DMS79 treated with DMSO at 0.1 percent for 48 hours (cell line): ENCODE measurements at regions not wholly inside any gene's neighbourhood (a gene's known extent, or its start where the extent isn't known, plus 50 kb on each side); places are given as distances from the start of the nearest gene placed in this dataset.

Experiments
- DNase-seq: peaks from one replicate; lab custom pipeline; 2025; lab: John Stamatoyannopoulos, UW

- DNase-seq = no peak
Measured at GRCh38 chr1:60350531-60350930, 277.0 kb upstream of the C1orf87 start.

DNA sequence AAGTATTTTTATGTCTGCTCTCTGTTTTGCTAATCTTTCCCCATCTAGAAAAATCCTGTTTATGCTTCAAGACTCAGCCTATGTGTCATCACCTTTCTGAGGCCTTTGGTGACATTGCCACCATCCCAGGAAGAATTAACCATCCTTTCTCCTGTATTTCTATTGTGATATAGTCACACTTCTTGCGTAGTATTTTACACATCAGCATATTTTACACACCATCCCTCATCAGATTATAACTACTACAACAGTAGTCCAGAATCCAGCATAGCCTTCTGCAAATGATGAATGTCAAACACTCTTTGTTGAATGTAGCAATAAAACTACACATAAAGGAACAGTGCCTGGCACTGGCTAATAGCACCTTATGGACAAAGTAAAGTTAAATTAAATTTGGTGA, 275.3 kb upstream of the C1orf87 start:
- no peak for DNase-seq

DNA sequence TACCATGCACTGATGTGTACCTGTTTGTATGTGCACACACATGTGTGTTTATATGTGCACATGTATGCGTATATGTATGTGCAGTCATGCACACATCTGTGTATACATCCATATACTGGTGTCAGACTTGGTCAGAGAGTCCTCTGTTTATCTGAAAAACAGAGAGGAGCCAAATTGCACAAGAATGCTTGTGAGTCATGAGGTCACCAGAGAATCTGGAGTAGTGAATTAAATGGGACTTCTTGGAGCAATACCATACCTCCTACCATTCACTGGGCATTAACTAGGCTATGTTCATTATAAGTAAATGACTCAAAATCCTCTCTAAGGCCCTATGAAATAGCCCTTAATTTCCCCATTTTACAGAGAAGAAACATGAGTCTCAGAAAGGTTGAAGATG, 272.1 kb upstream of the C1orf87 start:
- no peak for DNase-seq

- no peak for DNase-seq
Measured at GRCh38 chr1:60345049-60345448, 271.5 kb upstream of the C1orf87 start.

GRCh38 chr1:60343736-60344135, 270.2 kb upstream of the C1orf87 start:
- no peak for DNase-seq

DNA sequence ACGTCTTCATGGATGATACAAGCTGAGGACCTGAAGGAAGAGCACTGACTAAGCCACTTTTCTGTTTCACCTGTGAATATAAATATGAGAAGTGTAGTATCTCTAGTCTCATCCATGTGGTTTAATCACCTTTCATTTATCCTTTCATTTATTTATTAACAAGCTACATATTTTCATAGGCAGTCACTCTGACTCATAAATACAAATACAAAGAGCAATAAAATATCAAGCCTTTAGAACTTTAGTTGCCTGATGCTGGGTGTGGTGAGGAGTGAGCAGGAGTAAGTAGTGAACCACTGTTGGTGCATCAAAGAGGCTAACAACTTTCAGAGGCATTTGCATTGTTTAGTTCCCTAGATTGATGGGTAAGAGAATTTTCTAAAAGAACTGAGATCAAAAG, 269.0 kb upstream of the C1orf87 start:
- DNase-seq = no peak

DNA sequence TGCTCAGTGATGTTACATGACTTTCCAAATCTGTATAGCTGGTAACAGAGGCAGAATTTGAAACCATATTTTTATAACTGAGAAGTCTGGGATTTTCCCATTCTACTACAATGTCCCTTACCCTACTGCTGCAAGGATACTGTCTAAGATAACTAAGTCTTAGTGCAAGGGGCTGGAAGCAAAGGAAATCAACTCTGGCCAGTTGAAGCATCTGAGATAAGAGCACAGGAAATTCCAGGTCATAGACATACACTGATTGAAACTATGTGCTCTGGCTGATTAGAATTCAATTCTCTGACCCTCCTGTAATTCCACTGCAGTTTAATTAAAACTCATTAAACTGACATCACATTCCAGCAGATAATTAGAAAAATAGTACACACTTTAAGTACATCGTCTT, 267.7 kb upstream of the C1orf87 start:
- DNase-seq = no peak

GRCh38 chr1:60331647-60332046, 258.1 kb upstream of the C1orf87 start:
- no peak for DNase-seq

DNA sequence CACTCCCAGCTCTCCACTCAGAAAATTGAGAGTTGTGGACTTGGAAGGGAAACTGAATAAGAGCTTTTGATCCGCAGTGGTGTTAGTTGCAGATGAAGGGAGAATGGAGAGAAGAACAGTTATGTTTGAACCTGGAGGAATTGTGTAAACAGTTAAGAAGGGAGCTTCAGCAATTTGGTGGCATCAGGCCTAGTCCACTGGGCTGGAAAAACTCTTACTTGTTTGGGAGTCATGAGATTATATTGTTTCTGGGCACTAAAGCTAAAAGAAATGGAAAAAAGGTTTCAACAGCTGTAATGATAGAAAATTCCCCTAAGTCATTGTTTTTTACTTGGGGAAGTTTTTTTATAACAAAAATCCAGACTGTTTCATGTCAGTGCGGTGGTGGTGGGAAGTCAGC, 256.1 kb upstream of the C1orf87 start:
- no peak for DNase-seq

- DNase-seq = no peak
Measured at GRCh38 chr1:60311838-60312237, 238.3 kb upstream of the C1orf87 start.

DNA sequence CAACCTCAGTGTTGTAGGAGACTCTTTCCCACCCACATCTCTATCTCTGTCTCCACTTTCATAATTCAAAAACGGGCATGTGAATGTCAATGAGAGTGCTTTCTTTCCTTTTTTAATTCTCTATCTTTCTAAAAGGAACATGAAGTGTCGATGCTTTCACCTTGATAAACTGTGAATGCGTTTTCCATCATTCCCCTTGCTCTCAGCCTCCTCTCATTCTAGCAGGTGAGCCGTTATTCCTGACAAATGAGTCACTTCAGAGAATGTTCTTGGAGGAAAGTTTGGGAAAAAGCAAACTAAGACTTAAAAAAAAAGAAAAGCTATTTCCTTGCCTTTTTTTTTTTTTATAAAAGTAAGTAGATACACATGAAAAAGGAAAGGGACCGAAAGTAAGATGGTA, 226.0 kb upstream of the C1orf87 start:
- DNase-seq = no peak

GRCh38 chr1:60298290-60298689, 224.7 kb upstream of the C1orf87 start:
- no peak for DNase-seq

GRCh38 chr1:60296794-60297193, 223.2 kb upstream of the C1orf87 start:
- no peak for DNase-seq

DNA sequence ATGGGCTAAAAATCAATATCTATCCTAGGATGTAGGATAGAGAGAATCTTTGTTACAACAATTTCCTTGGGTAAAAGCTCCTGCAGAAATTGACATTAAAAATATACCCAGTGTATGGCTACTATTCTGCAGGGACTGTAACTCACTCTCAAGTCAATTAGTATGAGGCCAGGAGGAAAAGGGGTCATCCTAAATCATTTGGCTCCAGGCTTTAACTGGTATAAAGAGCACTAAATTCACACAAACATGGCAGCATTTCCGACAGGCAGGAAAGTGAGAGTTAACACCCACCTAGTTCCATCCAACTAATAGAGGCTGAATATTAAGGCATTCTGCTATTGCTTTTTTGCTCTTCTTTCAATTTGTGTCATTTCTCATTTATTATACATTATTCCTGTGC, 218.6 kb upstream of the C1orf87 start:
- no peak for DNase-seq

DNA sequence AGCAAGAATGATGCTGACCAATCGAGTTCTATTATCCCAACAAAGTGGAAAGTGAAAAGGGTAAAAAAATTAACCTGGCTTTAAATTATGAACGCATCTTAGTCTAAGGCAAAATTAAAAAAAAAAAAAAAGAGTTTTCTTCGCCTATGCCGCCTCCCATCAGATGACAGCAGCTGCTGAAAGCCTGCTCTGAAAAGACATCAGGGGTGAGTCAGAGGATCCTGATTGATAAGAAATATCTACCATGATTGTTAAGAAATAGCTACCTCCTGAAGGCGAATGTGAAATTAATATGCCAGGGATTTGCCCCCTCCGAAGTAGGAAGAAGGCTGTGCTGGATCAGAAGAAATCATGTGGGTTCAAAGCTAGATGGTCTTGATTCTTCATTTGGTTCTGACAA, 216.8 kb upstream of the C1orf87 start:
- no peak for DNase-seq

DNA sequence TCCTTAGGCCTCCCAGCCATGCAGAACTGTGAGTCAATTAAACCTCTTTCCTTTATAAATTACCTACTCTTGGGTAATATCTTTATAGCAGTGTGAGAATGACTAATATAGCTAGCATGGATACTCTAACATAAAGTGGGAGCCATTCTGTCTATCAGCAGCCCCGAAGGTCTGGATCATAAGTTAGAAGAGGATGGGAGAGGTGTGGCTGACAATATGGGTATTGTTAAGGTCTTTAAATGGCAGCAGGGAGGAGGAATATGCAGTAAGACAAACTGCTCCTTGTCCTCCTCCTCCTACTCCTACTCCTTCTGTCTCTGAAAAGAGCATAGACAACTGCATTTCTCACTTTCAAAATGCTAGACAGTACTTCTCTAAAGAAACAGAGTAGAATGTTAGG, 214.0 kb upstream of the C1orf87 start:
- no peak for DNase-seq

GRCh38 chr1:60283690-60284089, 210.1 kb upstream of the C1orf87 start:
- no peak for DNase-seq

DNA sequence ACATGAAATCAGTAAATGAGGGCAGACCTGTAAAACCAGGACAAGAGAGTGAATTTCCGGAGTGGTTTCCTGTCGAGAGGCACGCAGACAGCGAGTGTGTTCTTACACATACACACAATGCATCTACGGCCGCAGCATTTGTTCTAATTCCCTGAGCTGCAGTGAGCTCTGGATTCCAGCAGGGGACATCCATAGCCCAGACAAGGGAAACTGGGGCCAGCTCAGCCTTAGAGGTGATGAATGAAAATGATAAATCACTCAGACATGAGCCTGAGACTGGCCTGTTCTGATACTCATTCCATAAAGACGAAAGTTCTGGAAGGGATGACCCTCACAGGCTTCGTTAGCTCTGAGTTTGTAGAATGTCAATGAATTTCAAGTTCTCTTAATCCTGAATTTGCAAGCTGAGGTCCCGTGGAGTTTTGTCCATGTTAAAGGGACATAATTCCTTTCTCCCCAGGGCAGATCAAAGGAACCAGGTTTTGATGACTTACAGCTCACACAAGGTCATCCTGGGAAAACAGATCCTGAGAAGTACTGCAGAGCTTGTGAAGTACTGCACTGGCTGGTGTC, 207.9 kb upstream of the C1orf87 start:
- DNase-seq = no peak

DNA sequence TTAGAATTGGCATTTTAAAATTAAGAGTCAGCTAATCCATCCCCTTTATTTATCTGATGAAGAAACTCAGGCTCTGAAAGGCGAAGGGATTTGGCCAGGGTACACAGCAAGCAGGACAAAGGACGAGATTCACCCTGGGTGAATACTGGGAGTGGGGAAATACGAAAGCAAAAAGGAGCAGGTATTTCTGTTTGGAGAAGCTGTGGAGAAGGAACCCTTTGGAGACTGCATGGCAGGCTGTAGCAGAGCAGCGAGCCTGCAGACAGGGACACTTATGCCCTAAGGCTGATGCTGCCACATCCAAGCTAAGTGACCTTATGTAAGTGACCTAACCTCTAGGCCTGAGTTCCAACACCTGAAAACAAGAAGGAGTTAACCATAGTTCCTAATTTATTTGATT, 207.2 kb upstream of the C1orf87 start:
- no peak for DNase-seq

GRCh38 chr1:60280256-60280655, 206.7 kb upstream of the C1orf87 start:
- no peak for DNase-seq

DNA sequence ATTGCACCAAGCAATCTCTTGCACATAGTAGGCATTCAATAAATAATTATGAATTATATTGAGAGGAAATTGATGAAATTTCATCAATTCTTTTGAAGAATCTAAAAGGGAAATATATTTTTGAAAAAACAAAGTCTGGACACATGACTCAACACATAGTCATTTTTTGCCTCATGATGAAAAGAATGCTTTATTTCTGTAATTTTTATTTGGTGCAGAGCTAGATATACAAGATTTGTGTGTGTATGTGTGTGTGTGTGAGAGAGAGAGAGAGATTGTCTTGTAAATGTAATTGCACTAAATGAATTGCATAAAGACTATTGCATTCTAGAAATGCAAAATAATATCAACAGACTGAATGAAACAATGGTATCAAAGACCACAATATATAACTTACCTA, 206.2 kb upstream of the C1orf87 start:
- DNase-seq = no peak

DNA sequence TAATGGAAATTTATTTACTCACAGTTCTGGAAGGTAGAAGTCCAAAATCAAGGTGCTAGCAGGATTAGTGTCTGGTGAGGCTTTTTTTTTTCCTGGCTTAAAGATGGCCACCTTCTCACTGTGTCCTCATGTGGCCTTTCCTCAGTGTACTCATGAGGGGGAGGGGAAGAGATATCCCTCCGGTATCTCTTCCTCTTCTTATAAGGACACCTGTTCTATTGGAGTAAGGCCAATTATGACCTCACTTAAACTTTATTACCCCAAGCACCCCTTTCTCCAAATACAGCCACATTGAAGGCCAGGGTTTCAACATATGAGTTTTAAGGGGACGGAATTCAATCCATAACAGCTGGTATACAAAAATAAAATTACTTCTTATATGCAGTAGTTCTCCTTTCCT, 203.7 kb upstream of the C1orf87 start:
- DNase-seq = no peak

- no peak for DNase-seq
Measured at GRCh38 chr1:60274422-60275290, 201.1 kb upstream of the C1orf87 start.

DNA sequence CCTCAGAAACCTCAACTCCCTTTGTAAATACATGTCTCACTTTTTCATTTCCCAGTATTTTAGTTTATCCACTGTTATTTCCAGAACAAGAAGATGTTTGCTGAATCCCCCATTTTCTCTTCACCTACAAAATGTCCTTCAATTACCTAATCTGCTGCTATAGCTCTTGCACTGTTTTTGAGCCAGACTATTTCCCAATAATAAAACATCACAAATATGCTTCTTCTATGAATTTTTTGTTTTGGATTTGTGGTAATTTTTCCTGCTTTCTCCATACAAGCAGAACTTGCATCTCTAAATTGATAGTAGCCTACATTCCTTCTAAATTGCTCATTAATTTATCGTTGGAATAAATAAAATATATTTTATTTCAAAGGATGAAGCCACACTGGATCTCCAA, 199.6 kb upstream of the C1orf87 start:
- DNase-seq = no peak
